DND-41 (cell line): ENCODE measurements at regions not wholly inside any gene's neighbourhood (a gene's known extent, or its start where the extent isn't known, plus 50 kb on each side); places are given as distances from the start of the nearest gene placed in this dataset.

ENCODE experiments used
- CTCF ChIP-seq: IDR thresholded peaks from 2 replicates; pipeline ENCODE4 v1.5.1; 2012; ENCODE audit warnings: borderline replicate concordance, low read length, moderate library complexity, mild to moderate bottlenecking; ENCODE audit not compliant: poor library complexity, severe bottlenecking; ENCODE audit errors: extremely low read depth
- EZH2 ChIP-seq: IDR thresholded peaks from 3 replicates; pipeline ENCODE4 v1.6.1; 2012; ENCODE audit warnings: borderline replicate concordance, low read depth, mild to moderate bottlenecking, moderate library complexity, low read length, inconsistent platforms; ENCODE audit not compliant: severe bottlenecking

GRCh38 chrX:76931518-76931917 lies 504.0 kb downstream of the MAGEE1 start:
- TF ChIP-seq CTCF (no peak), EZH2 (no peak)
